ENCODE measurements at regions not wholly inside any gene's neighbourhood (a gene's known extent, or its start where the extent isn't known, plus 50 kb on each side); places are given as distances from the start of the nearest gene placed in this dataset.
"Not testable (repeated sequence)": the region's sequence is repeated elsewhere in the genome, so short reads cannot be mapped to it uniquely, and the experiment has no call there.

- no peaks in the 10 kb centered on the region for H3K36me3 Mint-ChIP-seq
- H3K4me3 Mint-ChIP-seq, result no peak overlapping the region
- H3K4me1 Mint-ChIP-seq (ENCODE audit: unreplicated experiment), result no peaks in the 10 kb centered on the region
- H3K9me3 Mint-ChIP-seq, result no peaks in the 10 kb centered on the region
- H3K27ac Mint-ChIP-seq, result no peak overlapping the region
- no peak for DNase-seq (ENCODE audit: extremely low spot score, unreplicated experiment)
- no peak for TF ChIP-seq CTCF (conservative IDR thresholded peaks at IDR 0.05)
- H3K27me3 Mint-ChIP-seq, result no peaks in the 10 kb centered on the region
These were observed 325.8 kb downstream of the CBLN1 start for GRCh38 chr16:48955837-48956236.

- not testable (repeated sequence) for DNase-seq (ENCODE audit: extremely low spot score, unreplicated experiment); H3K9me3 Mint-ChIP-seq; H3K27me3 Mint-ChIP-seq; H3K36me3 Mint-ChIP-seq; H3K27ac Mint-ChIP-seq; H3K4me1 Mint-ChIP-seq (ENCODE audit: unreplicated experiment); H3K4me3 Mint-ChIP-seq
These were observed 330.0 kb downstream of the CBLN1 start for GRCh38 chr16:48951621-48952125.

GRCh38 chr16:48950184-48950583 is 331.5 kb downstream of the CBLN1 start:
- Mint-ChIP-seq H3K9me3 (no peaks in the 10 kb centered on the region), H3K4me3 (no peak overlapping the region), H3K27ac (no peak overlapping the region), H3K4me1 (ENCODE audit: unreplicated experiment) (peaks cover 3% of the 10 kb centered on the region), H3K27me3 (no peaks in the 10 kb centered on the region), H3K36me3 (no peaks in the 10 kb centered on the region)
- no peak for DNase-seq (ENCODE audit: extremely low spot score, unreplicated experiment)
- TF ChIP-seq CTCF (conservative IDR thresholded peaks at IDR 0.05), result no peak

GRCh38 chr16:48949636-48950035 is 332.0 kb downstream of the CBLN1 start:
- peaks cover 3% of the 10 kb centered on the region for H3K4me1 Mint-ChIP-seq (ENCODE audit: unreplicated experiment)
- H3K36me3 Mint-ChIP-seq, result no peaks in the 10 kb centered on the region
- H3K9me3 Mint-ChIP-seq, result no peaks in the 10 kb centered on the region
- no peak for TF ChIP-seq CTCF (conservative IDR thresholded peaks at IDR 0.05)
- no peaks in the 10 kb centered on the region for H3K27me3 Mint-ChIP-seq
- H3K27ac Mint-ChIP-seq, result no peak overlapping the region
- H3K4me3 Mint-ChIP-seq, result no peak overlapping the region
- no peak for DNase-seq (ENCODE audit: extremely low spot score, unreplicated experiment)

GRCh38 chr16:48948911-48949310 is 332.7 kb downstream of the CBLN1 start:
- no peak for DNase-seq (ENCODE audit: extremely low spot score, unreplicated experiment)
- Mint-ChIP-seq H3K27me3 (no peaks in the 10 kb centered on the region), H3K4me3 (no peak overlapping the region)

GRCh38 chr16:48947371-48947713 is 334.3 kb downstream of the CBLN1 start:
- no peak overlapping the region for H3K4me3 Mint-ChIP-seq
- no peaks in the 10 kb centered on the region for H3K9me3 Mint-ChIP-seq

More at GRCh38 chr16:48948911-48949310, 332.7 kb downstream of the CBLN1 start:
- Mint-ChIP-seq H3K9me3 (no peaks in the 10 kb centered on the region), H3K4me1 (ENCODE audit: unreplicated experiment) (peaks cover 3% of the 10 kb centered on the region), H3K27ac (no peak overlapping the region), H3K36me3 (no peaks in the 10 kb centered on the region)
- TF ChIP-seq CTCF (conservative IDR thresholded peaks at IDR 0.05), result no peak

More at GRCh38 chr16:48947371-48947713, 334.3 kb downstream of the CBLN1 start:
- no peak for DNase-seq (ENCODE audit: extremely low spot score, unreplicated experiment)
- Mint-ChIP-seq H3K4me1 (ENCODE audit: unreplicated experiment) (peaks cover 3% of the 10 kb centered on the region), H3K36me3 (no peaks in the 10 kb centered on the region), H3K27me3 (no peaks in the 10 kb centered on the region), H3K27ac (peak overlapping the region; percentile 2)
- TF ChIP-seq CTCF (conservative IDR thresholded peaks at IDR 0.05), result no peak

All from type B pancreatic cell (in vitro differentiated cells).